ENCODE measurements at regions not wholly inside any gene's neighbourhood (a gene's known extent, or its start where the extent isn't known, plus 50 kb on each side); places are given as distances from the start of the nearest gene placed in this dataset.
A peak's percentile ranks its signal among the peaks of the same experiment; 100 is the strongest.
"Not testable (repeated sequence)": the region's sequence is repeated elsewhere in the genome, so short reads cannot be mapped to it uniquely, and the experiment has no call there.

DNA sequence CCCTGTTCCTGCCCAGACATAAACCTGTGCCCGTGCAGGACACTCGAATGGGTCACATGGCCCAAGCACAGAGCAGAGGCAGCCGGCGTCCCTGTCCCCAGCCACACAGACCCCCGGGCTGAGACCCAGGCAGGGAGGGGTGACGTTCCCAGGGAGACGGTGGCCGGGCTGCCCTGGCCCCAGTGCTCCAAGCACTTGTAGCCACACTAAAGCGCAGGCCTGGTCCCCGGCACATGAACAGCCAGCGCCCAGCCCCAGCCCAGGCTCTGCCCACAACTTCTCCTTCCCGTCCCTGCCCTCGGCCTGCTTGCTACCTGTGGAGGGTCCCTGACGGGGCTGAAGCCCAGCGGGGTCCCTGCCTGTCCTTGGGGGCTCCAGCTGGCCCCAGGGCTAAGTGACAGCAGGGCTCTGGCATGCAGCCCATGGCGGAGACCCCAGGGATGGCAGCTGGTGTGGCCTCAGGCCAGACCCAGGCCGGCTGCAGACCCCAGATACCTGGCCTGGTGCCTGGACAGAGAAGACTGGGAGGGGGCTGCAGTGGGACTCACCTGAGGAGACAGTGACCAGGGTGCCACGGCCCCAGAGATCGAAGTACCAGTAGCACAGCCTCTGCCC is 338.4 kb downstream of the TMEM121 start:
- DNase-seq, result no peak

- no peak for DNase-seq
Measured at GRCh38 chr14:105865266-105865903, 339.0 kb downstream of the TMEM121 start.

DNA sequence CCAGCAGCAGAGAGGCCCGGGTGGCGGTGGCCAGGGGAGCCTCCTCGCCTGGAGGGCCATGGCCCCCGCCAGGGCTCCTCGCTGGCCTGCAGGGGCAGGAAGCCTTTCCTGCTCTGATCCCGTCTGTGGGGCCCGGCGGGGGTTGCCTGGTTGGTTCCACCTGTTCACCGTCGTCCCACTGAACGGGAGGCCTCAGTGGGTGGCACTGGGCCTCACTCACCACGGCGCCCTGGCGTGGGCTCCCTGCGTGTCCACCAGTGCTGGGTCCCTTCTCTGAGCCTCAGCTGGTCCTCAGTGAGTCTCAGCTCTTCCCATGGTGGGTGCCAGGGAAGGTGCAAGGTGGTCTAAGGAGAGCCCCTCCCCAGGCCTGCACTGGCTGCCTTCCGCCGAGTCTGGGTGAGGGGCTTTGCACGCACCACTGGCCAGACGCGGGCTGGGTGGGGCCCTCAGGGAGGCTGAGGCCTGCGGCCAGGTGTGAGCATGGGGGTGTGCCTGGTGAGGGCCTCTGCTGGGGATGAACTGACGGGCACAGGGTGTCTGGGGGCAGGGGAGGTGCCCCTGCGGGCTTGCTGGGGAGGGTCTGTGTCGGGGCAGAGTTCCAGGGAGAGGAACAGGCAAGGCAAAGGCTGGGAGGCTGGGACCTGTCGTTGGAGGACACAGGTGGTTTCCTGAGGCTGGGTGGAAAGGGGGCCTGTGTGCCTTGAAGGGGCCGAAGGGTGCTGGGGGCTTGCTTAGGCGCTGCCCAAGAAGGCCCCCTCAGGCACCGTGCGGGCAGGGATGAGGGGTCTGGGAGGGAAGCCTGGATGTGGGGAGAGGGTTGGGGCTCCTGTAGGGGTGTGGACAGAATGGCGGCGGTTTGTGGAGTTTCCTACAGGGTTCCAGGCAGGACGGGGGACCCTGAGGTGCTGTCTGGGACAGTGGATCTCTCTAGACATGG is 339.8 kb downstream of the TMEM121 start:
- DNase-seq, result no peak

DNA sequence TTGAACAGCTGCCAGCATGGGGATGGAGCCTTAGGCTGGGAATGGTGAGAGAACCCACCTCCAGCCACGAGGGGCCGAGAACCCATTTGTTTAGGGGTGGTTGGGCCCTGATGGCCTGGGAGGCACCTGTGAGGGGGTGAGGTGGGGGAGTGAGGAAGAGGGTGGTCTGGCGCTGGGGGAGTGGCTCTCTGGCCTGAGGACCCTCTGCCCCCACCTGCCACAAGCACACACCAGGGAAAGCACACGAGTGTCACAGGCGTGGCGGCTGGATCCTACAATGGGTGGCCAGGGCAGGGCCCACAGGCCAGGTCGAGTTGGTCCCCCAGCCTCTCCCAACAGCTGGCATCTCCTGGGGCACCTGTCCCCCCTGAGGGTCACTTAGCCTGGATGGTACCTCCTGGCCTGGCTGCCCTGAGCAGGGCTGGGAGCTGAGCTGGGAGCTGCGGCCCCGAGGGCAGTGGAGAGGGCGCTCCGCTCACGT is 340.5 kb downstream of the TMEM121 start:
- DNase-seq, result no peak

GRCh38 chr14:105867961-105868599 is 341.7 kb downstream of the TMEM121 start:
- no peak for DNase-seq

DNA sequence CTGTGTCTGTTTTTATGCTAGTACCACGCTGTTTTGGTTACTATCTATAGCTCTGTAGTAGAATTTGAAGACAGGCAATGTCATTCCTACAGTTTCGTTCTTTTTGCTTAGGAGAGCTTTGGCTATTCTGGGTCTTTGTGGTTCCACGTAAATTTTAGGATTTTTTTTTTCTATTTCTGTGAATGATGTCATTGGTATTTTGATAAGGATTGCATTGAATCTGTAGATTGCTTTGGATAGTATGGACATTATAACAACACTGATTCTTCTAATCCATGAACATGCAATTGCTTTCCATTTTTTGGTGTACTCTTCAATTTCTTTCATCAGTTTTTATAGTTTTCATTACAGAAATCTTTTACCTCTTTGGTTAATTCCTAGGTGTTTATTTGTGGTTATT is 345.2 kb downstream of the TMEM121 start:
- DNase-seq, result no peak

GRCh38 chr14:105873870-105874512 is 347.6 kb downstream of the TMEM121 start:
- no peak for DNase-seq

GRCh38 chr14:105876158-105876557 is 349.8 kb downstream of the TMEM121 start:
- DNase-seq, result no peak

GRCh38 chr14:105876829-105877228 is 350.4 kb downstream of the TMEM121 start:
- no peak for DNase-seq

GRCh38 chr14:105877645-105878044 is 351.3 kb downstream of the TMEM121 start:
- DNase-seq, result no peak

DNA sequence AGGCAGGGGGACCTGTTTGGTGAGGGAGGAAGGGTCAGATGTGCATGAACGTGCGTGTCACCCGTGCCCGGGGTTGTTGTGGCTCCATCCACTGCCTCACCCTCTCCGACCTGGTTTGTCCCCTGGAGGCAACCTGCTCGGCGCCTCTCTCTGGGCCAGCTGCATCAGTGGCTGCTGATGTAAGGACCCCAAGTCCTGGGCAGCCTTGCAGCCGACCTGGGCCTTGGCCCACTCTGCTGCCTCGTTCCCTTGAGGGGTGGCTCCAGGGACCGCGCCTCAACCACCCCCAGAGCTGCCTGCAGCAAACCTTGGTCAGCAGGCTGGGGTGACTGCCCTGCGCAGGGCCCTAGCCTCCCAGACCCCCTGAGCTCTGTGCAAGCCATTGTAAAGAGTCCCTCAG is 351.7 kb downstream of the TMEM121 start:
- DNase-seq, result no peak

- DNase-seq, result no peak
Measured at GRCh38 chr14:105878554-105878953, 352.2 kb downstream of the TMEM121 start.

- no peak for DNase-seq
Measured at GRCh38 chr14:105879503-105879866, 353.1 kb downstream of the TMEM121 start.

GRCh38 chr14:105879867-105880561 is 353.6 kb downstream of the TMEM121 start:
- peak; percentile 94 for DNase-seq

DNA sequence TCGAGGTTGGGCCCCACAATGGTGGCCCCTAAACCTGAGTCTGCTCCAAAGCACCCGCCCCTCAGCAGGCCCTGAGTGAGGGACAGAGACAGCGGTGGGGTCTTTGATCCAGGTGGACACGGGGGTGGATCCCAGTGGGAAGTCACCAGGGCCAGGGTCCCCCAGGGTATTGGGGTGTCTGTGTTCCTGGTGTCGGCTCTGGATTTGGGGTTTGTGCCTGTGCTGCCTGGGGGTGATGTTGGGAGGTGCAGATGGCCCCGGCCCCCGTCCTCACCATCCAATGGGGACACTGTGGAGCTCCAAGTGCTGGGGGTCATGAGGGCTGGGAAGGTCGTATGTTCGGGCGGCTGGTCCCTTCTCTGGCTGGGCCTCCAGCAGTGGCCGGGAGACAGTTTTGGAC is 354.2 kb downstream of the TMEM121 start:
- no peak for DNase-seq

DNA sequence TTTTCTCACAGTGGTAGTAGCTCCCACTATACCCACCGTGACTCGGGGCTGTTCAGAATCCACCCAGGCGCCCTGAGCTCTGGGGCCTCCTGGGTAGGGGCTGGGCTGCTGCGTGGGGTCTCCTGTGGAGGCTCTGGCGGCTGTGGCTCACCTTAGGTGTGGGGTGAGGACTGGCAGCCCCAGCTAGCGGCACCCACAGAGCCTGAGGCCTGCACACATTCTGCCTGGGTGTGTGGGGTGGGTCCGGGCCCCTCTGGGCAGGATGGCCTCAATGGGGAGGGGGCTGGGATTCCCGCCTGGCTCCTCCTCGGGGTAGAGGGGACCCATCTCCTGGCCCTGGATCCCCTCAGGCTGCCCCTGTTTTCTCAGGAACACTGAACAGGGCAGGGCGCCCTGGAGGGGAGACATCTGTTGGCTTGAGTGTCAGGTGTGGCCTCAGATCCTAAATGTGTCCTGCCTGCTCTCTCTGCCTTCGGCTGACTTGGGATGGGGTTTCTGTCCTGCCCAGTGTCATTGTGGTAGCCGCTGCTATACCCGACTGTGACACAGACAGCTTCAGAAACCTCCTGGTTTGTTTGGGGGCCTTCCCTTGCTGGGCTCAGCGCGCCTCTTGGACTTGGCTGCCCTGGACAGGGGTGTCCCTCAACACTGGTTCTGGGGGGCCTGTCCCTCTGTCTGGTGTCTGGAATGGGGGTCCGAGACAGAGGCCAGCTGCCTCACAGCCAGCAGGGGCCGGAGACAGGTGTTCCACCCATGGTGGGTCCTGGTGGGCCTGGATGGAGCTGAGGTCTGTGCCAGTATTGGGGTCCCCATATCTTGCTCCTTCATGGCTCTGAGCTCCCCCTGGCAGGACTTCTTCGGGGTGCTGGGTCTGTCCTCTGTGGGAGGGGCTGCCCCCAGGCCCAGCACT is 354.9 kb downstream of the TMEM121 start:
- no peak for DNase-seq

DNA sequence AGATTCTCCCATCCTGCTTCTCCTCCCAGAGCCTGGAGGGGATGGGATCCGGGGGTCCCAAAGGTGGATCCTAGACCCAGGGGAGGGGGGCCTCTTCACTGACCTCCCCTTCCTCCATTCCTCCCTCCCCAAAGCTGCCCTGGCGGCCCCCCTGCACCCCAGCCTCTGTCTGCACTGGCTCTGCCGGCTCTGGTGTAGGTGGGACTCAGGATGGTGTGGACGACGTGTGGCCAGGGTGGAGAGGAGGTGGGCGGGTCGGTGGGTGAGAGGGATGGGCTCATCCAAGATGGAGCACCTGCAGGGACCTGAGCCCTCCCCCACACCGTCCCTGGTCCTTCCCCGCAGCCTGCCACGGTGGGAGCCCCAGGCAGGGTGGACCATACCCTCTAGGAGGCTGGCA is 355.6 kb downstream of the TMEM121 start:
- DNase-seq, result not testable (repeated sequence)

- DNase-seq, result no peak
Measured at GRCh38 chr14:105882626-105883025, 356.2 kb downstream of the TMEM121 start.

DNA sequence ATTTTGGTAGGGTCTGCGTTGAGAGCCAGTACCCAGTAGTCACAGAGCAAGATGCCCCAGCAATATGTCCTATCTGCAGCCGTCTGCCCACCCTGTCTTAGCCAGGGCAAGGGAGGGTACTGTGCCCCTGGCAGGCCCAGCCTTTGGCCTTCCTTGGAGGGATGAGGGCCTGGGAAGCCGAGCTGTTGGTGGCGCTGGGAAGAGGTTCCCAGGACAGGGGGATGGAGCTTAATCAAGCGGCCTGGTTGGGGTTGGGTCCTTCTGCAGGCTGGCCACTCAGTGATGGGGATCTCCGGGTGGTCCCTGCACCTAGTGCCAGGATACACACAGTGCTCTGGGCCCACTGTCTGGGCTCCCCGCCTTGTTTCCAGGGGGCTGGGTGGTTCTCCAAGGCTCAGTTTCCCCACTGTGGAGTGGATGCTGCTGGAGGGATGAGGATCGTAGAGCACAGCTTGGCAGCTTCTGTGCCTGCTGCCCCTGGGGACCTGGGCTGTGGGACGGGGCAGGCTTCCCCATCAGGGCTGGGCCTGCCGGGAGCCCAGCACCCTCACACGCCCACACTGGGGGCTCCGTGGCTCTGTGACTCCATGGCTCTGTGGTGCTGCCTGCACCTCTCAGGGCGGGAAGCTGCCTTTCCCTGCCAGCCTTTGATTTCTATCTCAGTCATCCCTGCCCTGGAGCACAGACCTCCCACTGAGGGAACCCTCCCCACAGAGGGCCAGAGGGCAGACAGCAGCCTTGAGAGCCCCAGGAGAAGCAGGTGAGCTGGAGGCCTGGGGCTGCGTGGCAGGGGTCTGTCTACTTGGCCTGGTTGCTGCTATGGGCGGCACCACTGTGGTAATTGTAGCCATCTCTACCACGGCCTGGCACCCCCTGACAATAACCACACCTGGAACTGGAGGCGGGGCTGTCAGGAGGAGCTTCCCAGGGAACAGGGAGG is 357.0 kb downstream of the TMEM121 start:
- DNase-seq, result no peak
